G401.6 (cell line): ENCODE measurements at regions not wholly inside any gene's neighbourhood (a gene's known extent, or its start where the extent isn't known, plus 50 kb on each side); places are given as distances from the start of the nearest gene placed in this dataset.
"Not testable (repeated sequence)": the region's sequence is repeated elsewhere in the genome, so short reads cannot be mapped to it uniquely, and the experiment has no call there.

ENCODE experiments used
- FAIRE-seq: peaks from 2 replicates; lab custom pipeline; 2012; peaks lifted over from hg19 to GRCh38; lab: Jason Lieb, UNC

DNA sequence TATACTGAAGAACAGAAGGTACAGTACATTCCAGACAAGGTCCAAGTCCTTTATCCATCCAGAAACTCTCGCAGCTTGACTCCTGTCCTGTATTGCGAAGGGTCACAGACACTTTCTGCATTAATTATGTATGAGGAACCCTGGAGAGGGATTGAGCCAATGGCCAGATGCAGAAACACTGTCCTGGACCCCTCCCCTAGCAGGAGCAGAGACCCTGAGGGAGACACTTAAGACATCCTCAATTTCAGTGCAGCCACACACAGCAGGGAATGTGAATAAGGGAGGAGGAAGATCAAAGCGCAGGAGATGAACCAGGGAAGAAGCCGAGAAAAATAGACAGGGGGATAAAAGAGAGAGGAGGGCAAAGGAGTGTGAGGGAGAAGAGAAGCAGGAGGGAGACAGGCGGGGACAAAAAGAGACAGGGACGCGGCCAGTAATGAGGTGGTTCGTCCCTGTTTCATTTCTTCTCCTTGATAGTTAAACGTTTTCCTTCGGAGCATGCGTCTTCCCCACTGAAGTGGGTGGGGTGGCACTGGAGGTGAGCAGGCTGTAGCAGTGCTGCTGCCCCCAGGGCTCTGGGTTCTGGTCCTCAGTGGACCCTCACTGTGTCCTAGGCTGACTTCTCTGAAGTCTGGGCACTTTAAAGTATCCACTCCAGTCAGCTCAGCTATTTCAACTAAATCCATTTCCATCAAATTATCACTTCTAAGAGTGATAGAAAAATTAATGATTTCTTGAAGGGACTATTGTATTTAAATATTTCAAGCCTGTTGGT is 356.4 kb upstream of the NOCT start:
- FAIRE-seq = no peak

DNA sequence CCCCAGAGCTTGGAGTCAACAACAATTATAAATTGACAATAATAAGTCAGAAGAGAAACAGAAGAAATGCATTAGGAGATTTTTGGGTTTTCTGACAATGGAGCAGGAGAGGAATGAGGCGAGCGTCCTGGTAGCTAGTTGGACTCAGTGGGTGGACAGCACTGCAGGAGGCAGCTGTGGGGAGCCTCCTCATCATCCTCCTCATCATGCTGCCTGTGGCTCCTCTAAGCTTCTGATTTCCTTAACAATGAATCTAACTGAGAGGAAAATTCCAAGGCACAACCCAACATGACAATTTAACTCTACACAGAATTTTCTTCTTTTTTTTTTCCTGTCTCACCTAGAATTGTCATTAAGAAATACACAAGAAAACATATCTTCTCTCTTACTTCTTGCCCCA is 357.1 kb upstream of the NOCT start:
- no peak for FAIRE-seq

DNA sequence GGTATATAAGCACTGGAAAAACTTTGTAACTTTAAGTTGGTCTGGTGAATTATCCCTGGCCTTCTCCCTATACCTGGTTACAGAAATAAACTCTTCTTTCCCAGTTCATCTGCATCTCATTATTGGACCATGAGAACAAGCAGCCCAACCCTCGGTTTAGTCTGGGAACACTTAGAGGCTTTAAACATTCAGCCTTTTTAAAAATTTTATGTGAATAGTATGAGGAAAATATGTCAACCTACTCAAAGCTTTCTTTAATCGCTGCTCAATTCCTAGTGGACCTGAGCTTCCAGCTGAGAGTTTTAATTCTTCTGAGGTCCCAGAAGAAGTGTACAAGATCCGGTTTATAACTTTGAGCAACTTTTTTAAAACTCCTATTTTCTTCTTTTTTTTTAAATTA is 358.6 kb upstream of the NOCT start:
- FAIRE-seq = no peak

DNA sequence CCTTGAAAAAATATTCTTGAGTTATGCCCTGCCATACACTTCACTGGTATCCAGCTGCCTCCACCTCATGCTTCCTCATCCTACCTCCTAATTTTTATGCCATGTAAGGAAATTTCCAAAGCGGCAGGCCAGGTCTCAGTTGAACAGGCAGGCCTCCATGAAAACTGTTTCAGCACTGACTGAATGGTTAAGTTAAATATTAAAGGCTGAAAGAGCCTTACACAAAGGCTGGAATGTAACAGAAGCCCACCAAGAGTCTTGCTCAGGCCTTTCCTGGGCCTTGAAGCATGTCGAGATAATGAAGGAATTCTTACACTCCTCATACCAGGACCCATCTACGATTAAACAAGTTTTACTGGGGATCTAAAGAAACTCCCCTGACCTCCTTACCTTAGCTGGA is 359.6 kb upstream of the NOCT start:
- no peak for FAIRE-seq

DNA sequence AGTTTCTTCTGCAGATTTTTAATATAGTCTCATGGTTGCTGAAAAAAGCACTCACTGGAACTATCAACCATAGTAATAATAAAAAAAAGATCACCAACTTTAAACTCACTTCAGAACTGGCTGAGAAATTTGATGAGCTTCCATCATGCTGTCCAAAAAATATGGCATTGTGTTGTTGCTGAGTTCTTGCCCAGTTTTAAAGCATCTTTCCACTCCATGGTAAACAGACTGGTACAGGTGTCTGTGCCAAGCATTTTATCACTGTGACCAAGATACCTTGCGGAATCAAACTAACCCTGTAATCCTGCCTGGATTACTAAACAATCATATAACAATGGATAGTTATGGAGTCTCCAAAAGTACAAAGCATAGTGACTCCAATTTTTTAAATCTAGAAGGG is 360.3 kb upstream of the NOCT start:
- no peak for FAIRE-seq

DNA sequence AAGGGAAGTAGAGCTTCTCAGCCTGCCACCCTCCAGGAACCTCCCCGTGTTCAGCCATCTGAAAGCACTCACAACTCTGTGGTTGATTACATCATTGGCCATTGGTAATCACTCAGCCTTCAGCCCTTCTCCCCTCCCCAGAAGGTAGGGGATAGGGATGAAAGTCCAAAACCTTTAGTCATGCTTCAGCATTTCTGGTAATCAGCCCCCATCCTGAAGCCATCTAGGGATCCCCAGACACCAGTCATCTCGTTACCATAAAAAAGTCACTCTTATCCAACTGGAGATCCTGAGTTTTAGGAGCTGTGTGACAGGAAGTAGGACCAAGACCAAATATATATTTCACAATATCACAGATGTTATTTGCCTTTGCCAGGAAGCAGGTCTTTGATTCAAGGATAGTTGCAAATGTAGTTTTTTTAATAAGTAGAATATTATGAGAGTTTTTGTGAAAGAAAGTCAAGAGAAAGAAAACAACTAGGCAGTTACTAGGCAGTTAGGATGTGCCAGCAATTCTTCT is 364.6 kb upstream of the NOCT start:
- no peak for FAIRE-seq

DNA sequence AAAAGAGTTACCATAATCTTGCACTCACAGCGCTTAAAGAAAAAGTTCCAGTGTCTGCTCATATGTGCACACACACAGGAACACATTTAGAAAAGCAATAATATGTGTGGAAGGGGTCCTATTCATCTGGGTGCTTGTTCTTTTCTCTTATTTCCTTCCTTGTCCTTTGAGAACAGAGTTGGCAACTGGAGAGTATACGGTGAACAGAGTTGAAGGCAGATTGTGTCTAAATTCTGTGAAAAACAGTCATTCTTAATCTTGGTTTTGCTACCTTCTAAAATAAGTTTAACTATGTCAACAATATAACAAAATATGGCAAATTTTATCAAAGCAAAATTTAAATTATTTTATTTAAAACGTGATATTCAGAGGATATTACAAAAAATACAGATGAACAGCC is 365.1 kb upstream of the NOCT start:
- FAIRE-seq = no peak

DNA sequence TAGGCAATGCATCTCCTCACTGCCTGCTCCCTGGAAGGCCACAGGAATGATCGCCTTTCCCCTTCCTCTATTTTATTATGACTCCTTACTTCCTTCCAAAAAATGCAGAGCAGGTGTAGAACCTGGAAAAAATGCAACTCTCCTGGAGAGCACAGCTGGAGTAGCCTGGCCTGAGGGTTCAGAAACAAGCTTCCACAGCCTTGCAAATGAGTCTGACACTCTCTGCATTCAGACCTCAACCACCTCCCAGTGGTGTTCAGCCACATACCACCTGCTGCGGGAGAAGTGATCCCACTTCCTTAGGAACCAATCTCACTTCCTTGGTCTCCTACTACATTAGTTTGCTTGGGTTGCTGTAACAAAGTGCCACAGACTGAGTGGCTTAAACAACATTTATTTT is 368.1 kb upstream of the NOCT start:
- no peak for FAIRE-seq

DNA sequence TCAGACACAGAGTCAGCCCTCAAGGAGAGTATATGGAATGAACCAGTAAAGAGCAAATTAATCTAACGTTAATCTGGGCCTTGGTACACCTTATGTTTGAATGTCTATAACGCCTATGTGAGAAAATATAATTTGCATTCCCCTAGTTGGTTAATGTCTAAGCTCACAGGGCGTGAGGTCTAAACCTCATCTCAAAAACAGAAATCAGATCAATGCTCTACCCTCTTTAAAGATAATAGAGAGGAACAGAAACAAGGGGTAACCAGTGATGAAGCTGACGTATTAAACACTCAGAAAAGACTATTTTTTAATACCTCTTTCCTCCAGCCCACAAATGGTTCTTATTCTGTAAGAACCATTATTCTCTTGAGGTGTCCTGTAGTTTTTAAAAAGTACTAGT is 369.2 kb upstream of the NOCT start:
- no peak for FAIRE-seq

DNA sequence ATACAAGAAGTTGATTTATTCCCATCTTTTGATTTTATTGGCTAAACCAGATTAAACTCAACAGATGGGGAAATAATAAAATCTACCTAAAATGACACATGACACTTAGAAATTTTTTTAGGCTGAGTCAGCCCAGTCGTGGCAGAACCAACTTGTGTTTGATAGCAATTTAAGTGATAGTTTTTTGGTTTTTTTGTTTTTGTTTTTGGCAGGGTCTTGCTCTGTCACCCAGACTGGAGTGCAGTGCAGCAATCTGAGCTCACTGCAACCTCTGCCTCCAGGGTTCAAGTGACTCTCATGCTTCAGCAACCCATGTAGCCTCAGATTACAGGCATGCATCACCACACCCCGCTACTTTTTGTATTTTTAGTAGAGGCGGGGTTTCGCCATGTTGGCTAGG is 370.3 kb upstream of the NOCT start:
- no peak for FAIRE-seq

DNA sequence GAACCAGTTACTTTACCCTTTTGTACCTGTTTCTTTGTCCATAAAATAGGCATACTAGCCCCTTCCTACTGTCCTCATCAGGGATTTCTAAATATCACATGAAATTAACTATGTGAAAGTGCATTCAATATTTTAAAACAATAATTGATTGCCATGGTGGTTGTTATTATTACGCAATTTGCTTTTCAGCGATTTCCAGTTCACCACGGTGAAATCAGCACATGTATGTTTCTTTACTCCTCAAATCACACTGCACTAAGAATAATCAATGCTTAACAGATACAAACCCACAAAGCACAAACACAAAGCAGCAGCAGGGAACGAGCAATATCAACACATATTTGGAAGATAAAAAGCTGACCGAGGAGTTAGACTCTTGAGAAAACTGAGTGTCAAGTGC is 371.3 kb upstream of the NOCT start:
- no peak for FAIRE-seq

DNA sequence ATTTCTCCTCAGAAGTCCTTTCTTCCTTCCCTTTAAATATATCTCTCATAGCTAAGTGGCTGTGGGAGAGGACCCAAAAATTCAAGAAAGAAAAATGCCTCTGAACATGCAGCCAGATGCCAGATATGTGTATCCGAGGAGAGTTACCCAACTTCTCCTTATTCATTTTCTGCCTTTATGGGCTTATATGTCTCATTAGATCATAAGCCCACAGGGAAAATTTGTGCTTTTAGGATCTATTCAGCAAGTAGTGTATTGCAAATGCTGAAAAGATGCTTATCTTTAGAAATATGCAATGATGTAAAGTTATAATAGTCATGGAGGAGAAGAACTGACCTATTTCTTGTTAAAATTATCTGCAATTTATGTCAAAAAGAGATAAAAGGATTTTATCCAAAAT is 371.8 kb upstream of the NOCT start:
- no peak for FAIRE-seq

DNA sequence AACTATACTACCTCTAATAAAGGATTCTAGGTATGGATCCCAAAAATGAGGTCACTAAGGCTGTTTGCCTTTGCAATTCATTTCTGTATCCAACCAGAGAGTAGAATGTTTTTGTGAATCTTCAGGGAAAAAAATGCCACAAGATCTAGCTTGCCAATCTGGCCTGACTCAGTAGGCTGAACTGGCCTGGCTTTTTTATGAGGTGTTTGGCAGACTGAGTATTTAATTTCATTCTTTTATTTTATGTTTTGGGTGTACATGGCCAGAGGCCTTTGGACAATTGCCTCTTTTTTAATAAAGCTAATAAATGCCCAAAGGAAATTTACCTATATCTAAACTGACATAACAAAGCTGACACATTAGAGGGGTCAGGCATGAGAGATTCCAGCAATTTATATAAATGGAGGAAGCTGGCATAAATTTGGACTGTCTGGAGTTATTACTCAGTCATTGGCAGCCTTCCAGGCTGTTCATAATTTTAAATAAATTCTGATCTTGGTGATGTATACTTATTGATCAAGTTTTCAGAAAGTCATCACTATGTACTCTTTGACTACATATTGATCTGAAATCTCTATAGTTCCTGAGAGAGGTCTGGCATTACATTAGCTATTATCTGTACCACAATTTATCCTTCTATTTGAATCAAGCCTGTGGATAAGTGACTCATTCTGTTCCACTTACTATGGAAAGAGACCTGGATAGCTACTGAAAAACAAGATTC is 376.4 kb upstream of the NOCT start:
- FAIRE-seq = no peak

DNA sequence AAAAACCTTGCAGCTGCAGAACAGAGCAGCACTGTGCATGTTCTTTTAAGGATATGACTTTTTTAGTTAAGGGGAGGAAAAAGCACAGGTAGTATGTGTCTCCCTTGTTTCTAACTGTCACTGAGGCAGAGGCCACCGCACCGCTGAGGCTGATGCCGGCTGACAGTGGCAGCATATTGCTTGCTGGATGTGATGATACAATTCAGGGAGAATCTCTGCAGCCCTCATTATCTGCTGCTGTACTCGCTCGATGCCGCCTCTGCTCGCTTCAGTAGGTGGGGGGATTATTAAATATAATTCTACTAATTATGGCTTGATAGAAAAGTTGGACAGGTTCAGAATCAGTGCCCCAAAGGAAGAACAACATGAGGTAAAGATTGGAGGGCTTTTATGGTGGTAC is 378.8 kb upstream of the NOCT start:
- FAIRE-seq = no peak

DNA sequence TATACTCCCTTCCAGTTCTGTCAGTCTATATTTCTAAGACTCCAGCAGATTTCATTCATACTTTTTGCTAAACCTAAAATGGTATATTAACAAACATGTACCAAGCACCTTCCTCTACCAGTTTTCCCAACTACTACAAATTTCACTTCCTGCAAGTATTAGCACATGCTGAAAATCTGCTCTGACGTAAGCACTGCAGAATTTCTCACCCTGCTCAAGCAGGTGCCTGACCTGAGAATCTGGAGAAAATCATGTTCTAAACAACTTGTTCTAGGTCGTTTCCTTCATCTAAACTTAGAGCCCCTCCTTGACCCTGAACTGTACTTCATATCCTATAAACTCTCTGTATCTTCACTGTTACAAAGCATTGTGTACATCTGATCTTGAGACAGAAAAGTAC is 380.7 kb upstream of the NOCT start:
- no peak for FAIRE-seq

DNA sequence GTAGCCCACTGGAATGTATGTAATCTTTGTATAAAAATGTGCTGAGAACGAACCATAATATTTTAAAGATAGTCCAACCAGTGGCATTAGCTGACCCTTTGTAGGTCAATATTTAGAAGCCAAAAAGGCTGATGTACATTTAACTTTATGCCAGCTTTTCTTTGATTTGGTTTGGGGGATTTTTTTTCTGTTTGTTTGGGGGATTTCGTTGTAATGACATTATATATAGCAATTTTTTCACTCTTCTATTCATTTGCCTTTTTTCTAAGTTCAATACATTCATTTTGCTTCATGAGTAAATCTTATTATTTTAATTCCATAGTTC is 382.0 kb upstream of the NOCT start:
- FAIRE-seq = no peak

DNA sequence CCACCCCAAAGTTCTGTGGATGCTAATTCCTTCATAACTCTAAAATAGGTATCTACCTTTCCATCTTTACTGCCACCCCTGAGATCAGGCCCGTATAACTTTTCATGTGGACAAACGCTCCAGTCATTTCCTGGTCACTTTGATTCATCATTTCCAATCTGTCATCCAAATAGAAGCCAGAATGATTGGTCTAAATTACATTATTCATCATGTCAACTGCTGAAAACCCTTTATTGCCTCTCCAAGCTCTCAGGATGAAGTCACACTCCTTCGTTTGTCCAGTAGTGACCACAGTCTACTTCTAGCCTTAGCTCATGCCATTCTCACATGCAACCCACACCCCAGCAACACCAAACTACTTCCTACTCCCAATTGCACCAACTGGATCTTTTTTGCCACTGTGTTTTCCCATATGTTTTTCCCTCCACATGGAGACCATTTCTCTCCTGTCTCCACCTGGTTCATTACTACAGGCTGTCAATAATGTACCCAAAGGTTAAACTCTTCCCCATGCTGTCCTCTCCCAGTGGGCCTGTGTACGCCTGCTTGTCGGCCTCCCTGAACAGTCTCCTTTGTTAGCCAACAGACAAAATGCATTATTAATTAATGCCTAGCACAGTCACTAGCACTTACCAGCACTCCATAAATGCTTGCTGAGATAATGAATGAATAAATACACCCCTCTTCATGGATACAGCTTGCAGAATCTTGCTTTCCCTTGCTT is 382.6 kb upstream of the NOCT start:
- no peak for FAIRE-seq

DNA sequence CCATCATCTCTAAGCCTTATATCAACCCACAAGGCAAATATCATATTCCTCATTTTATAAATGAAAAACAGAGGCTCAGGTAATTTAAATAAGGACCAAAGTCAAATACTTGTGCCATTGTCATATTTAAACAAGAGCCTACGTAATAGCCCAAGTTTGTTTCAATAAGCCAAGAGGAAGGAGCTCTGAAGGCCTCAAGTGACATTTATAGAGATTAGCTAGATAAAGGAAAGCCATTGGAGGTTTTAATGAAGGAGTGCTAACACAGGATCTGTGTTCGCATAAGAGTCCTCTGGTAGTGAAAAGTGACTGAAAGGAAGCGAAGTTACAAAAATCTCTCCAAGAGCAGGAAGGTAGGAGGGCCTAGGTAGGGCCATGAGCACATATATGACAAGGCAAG is 384.9 kb upstream of the NOCT start:
- no peak for FAIRE-seq

DNA sequence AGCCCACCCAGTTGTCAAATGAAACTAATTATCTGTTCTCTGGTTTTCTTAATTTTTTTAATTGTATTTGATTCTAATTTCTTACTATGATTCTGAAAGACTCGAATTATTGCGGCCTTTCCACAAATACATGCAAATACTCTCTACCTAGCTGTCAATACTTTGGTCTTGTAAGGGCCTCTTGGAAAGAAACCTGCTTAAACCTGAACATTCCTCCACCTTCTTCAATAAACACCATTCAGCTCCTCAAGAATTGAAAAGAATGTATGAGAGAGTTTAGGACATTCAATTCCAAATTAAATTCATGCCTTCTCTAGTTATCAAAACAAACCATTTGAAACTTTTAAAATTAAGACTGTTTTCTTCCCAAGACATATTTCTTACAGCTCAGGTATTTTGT is 385.9 kb upstream of the NOCT start:
- no peak for FAIRE-seq

DNA sequence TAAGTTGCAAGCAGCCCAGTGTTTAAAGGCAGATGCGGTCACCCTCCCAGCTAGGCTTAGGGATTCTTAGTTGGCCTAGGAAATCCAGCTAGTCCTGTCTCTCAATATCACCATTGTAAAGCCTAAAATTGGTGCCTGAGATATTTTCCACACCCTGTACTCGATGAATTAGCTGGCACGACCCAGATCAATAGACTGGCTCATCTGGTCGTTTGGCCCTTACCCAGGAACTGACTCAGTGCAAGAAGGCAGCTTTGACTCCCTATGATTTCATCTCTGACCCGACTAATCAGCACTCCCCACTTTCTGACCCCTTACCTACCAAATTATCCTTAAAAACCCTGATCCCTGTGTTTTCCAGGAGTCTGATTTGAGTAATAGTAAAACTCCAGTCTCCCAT is 384.9 kb upstream of the SLC7A11 start:
- FAIRE-seq = no peak

DNA sequence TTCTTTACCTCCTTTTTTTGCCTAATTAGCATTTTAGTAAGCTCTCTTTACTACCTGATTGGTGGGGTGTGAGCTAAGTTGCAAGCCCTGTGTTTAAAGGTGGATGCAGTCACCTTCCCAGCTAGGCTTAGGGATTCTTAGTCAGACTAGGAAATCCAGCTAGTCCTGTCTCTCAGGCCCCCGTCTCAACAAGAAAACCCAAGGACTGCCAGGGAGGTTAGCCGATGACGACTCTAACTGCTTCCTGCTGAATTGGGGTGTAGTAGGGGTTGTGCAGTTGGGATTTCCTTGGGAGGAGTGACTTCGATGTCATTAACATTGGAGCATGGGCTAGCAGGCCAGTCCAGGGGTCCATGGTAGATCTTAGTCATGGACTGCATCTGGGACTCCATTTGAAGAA is 380.2 kb upstream of the SLC7A11 start:
- FAIRE-seq = not testable (repeated sequence)

DNA sequence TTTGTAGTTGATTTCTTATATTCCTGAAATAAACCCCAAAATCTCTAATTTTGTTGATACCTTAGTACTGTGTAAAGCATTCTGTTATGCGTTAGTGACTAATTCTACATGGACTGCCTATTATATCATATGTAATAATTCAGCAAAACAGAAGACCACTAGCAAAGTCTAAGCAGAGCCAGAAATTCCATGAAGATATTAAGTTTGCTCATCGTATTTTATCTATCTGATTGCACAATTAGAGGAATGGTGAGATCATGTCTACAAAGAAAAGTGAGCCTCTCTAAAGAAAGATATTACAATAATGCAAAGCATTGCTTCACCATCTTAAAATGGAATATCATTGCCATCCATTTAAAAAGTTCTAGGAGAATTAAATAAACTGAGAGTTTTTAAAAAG is 374.6 kb upstream of the SLC7A11 start:
- no peak for FAIRE-seq

DNA sequence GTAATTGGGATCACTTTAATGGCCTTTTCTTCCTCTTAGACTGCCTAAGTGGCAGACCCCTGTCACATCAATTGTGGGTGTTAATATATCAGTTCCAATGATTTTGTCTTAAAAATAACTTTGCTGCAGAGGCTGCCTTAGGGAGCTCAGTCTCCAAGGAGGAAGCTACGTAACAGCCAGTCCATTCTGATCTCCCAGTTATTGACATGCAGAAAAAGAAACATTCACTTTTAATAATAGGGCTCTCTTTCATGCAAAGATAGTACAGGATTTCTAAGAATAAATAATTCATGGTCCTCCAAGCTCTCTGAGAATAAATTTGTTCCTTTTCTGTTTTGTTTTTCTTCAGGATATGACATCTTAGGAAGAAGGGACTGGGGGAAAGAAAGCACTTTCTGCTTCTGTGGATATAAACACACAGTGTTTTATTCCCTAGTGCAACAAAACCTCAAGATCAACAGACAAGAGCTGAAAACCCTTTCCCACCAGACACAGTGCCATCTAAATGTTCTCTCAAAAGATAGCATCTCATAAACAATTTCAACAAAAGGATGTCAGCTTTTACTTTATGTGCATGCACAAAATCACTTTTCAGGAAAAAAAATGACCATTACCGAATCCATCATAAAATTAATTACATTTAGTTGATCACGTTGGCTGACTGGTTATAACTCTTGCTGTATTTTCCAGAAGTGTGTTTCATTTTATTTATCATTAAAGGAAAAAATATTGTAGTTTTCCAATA is 372.4 kb upstream of the SLC7A11 start:
- FAIRE-seq = no peak
